ENCODE measurements at regions not wholly inside any gene's neighbourhood (a gene's known extent, or its start where the extent isn't known, plus 50 kb on each side); places are given as distances from the start of the nearest gene placed in this dataset.
A peak's percentile ranks its signal among the peaks of the same experiment; 100 is the strongest.
"Not testable (repeated sequence)": the region's sequence is repeated elsewhere in the genome, so short reads cannot be mapped to it uniquely, and the experiment has no call there.

DNA sequence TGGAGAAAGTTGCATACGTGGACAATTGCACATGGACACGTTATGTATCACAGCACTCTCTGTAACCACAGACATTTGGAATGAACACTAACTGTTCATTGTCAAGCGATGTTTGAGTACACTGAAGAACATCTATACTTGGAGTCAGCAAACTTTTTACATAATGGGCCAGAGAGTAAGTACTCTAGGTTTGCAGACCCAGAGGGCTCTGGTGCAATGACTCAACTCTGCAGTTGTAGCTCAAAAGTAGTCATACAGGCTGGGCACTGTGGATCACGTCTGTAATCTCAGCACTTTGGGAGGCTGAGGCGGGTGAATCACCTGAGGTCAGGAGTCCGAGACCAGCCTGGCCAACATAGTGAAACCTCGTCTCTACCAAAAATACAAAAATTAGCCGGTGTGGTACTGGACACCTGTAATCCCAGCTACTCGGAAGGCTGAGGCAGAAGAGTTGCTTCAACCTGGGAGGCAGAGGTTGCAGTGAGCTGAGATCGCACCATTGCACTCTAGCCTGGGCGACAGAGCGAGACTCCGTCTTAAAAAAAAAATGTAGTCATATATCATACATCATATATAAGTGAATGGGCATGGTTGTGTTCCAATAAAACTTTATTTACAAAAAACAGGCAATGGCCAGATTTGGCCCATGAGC is 67.4 kb upstream of the NCOA3 start:
- not testable (repeated sequence) for DNase-seq (ENCODE audit: low spot score in 2 of 2); H3K36me3 Mint-ChIP-seq; ATAC-seq; H3K9me3 Mint-ChIP-seq; H3K27ac Mint-ChIP-seq

DNA sequence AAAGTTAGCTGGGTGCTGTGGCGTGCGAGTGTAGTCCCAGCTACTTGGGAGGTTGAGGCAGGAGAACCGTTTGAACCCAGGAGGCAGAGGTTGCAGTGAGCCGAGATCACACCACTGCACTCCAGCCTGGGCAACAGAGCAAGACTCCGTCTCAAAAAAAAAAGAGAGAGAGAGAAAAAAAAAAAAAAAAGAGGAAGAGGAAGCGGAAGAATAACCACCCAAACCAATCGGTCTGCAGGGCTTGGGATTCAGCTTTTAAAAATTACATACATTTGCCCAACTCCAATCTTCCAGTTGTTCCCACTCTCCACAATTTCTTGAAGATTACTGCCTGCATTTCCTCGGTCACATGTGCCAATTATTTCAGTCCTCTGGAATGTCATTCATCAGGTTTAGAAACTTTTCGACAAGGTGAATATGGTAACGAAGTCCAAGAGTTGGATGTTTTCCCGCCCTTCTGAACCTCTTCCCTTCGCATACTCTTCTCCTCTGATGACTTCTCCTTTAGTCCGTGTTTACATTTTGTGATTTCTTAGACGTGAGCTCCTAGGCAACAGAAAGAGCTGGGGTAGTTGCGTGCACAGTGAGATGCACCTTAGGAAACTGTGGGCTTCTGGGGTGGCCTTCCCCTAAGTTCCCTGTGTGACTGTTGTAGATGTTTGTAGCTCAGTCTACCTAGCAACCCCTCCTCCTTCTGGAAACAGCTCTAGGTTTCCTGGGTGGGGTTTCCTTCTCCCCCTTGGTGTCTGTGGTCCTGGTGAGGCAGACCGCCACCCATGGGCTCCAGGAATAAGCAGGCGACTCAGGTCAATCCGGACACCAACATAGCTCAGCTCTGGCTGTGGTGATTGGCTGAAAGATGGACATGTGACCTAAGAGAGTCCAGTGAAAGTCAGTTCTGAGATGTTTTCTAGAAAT is 63.0 kb upstream of the NCOA3 start:
- H3K36me3 Mint-ChIP-seq, result no peaks in the 10 kb centered on the region
- ATAC-seq (peak; percentile 37 to 50), DNase-seq (ENCODE audit: low spot score in 2 of 2) (no peak)
- no peaks in the 10 kb centered on the region for H3K9me3 Mint-ChIP-seq
- peak overlapping the region in 1 of 2 donors; percentile 23 for H3K27ac Mint-ChIP-seq

DNA sequence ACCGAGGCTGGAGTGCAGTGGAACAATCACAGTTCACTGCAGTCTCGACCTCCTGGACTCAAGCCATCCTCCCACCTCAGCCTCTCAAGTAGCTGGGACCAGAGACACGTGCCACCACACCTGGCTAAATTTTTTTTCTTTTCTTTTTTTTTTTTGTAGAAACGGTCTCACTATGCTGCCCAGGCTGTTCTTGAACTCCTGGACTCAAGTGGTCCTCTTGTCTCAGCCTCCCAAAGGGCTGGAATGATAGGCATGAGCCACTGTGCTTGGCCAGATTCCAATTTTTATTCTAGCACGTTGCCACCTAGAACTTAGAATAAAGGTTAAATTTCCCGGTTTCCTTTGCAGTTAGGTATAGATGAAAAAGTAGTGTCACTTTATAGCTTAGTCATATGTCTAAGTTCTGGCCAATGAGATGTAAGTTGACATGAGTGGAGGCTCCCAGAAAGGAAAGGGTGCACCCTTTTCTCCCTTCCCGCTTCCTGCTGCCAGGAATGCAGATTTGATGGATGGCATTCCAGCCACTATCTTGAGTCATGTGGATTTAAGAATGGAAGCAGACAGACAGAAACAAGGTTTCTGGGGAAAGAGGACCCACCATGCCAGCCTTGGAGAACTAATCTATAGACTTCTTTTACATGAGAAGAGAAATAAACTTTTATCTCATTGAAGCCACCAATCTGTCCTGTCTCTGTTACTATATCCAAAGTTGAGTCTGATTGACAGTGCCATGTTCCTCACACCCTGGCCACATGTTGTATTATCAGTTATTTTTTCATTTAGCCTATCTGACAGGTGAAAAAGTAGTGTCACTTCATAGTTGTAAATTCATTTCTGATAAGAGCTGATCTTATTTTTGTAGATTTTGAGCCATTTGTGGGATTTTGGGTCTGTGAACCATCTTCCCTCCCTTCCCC is 60.6 kb upstream of the NCOA3 start:
- DNase-seq (ENCODE audit: low spot score in 2 of 2) (no peak), ATAC-seq (no peak)
- Mint-ChIP-seq H3K9me3 (no peaks in the 10 kb centered on the region), H3K27ac (no peak overlapping the region), H3K36me3 (no peaks in the 10 kb centered on the region)

- Mint-ChIP-seq H3K36me3 (no peaks in the 10 kb centered on the region), H3K9me3 (no peaks in the 10 kb centered on the region), H3K27ac (no peak overlapping the region)
- ATAC-seq (no peak), DNase-seq (ENCODE audit: low spot score in 2 of 2) (no peak)
Measured at GRCh38 chr20:47441774-47442150, 59.9 kb upstream of the NCOA3 start.

DNA sequence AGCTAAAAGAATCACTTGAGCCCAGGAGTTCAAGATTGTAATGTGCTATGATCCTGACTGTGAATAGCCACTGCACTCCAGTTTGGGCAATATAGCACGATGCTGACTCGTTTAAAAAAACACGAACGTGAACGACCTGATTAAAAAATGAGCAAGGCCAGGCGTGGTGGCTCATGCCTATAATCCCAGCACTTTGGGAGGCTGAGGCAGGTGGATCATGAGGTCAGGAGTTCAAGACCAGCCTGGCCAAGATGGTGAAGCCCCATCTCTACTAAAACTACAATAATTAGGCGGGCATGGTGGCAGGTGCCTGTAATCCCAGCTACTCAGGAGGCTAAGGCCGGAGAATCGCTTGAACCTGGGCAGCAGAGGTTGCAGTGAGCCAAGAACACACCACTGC is 58.6 kb upstream of the NCOA3 start:
- not testable (repeated sequence) for H3K27ac Mint-ChIP-seq; DNase-seq (ENCODE audit: low spot score in 2 of 2); H3K36me3 Mint-ChIP-seq; ATAC-seq; H3K9me3 Mint-ChIP-seq

DNA sequence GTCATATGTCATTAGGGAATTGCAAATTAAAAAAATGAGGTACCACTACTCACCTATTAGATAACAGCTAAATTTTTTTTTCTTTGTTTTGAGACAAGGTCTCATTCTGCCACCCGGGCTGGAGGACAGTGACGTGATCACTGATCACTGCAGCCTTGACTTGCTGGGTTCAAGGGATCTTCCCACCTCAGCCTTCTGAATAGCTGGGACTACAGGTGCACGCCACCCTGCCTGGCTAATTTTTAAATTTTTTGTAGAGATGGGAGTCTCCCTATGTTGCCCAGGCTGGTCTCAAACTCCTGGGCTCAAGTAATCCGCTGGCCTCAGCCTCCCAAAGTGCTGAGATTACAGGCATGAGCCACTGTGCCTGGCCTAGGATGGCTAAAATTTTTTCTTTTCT is 57.1 kb upstream of the NCOA3 start:
- Mint-ChIP-seq H3K27ac (no peak overlapping the region), H3K9me3 (no peaks in the 10 kb centered on the region), H3K36me3 (no peaks in the 10 kb centered on the region)
- ATAC-seq (no peak), DNase-seq (ENCODE audit: low spot score in 2 of 2) (no peak)

- DNase-seq (ENCODE audit: low spot score in 2 of 2) (no peak), ATAC-seq (no peak)
- Mint-ChIP-seq H3K9me3 (no peaks in the 10 kb centered on the region), H3K27ac (no peak overlapping the region), H3K36me3 (no peaks in the 10 kb centered on the region)
Measured at GRCh38 chr20:47445291-47445690, 56.4 kb upstream of the NCOA3 start.

DNA sequence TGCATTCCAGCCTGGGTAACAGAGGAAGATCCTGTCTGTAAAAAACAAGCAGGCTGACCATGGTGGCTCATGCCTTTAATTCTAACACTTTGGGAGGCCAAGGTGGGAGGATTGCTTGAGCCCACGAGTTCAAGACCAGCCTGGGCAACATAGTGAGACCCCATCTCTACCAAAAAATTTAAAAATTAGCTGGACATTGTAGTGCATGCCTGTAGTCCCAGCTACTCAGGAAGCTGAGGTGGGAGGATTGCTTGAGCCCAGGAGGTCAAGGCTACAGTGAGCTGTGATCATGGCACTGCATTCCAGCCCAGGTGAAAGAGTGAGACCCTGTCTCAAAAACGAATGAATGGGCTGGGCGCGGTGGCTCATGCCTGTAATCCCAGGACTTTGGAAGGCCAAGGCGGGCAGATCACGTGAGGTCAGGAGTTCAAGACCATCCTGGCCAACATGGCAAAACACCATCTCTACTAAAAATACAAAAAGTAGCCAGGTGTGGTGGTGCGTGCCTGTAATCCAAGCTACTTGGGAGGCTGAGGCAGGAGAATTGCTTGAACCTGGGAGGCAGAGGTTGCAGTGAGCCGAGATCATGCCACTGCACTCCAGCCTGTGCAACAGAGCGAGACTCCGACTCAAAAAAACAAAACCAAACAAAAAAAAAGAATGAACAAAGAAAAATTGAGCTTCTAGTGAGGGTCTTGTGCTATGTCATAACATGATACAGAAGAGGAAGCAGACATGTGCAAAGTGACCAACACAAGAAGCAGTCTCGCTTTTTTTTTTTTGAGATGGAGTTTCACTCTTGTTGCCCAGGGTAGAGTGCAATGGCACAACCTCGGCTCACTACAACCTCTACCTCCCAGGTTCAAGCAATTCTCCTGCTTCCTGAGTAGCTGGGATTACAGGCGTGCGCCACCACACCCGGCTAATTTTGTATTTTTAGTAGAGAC is 54.1 kb upstream of the NCOA3 start:
- not testable (repeated sequence) for ATAC-seq; H3K36me3 Mint-ChIP-seq; H3K9me3 Mint-ChIP-seq; DNase-seq (ENCODE audit: low spot score in 2 of 2); H3K27ac Mint-ChIP-seq

DNA sequence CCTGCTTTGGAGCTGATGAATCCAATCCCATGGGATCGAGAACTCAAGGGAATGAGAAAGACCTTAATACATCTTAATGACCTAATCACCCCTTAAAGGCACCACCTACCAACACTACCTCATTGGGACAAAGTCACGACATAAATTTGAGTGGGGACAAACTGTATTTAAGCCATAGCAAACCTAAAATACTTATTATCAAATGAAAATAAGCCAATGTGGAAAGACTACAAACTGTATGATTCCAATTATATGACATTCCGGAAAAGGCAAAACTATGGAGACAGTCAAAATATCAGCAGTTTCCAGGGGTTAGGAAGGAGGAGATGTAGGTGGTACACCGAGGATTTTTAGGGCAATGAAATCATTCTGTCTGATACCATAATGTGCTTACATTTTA is 53.3 kb upstream of the NCOA3 start:
- Mint-ChIP-seq H3K36me3 (peaks cover 0 to 8% of the 10 kb centered on the region in 2 donors), H3K27ac (no peak overlapping the region), H3K9me3 (no peaks in the 10 kb centered on the region)
- DNase-seq (ENCODE audit: low spot score in 2 of 2) (no peak), ATAC-seq (no peak)

DNA sequence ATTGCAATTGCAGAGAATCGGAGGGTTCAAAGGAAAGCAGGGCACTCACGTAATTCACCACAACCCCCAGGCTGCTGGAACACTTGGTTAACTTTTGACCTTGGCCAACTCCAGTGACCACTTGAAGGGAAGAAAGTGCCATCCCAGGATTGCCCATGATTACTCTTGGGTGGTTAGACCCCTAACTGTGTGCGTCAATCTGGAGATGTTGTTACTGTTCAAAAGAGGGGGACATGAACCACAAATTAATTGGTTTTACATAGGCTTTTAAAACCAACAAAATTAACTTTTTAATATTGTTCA is 50.1 kb upstream of the NCOA3 start:
- no peak for DNase-seq (ENCODE audit: low spot score in 2 of 2)

More for the DNA sequence above, 50.1 kb upstream of the NCOA3 start:
- H3K9me3 Mint-ChIP-seq, result no peaks in the 10 kb centered on the region
- no peak for ATAC-seq
- no peak overlapping the region for H3K27ac Mint-ChIP-seq
- H3K36me3 Mint-ChIP-seq, result peaks cover 0 to 8% of the 10 kb centered on the region in 2 donors
